HepG2 (cell line): ENCODE measurements at regions not wholly inside any gene's neighbourhood (a gene's known extent, or its start where the extent isn't known, plus 50 kb on each side); places are given as distances from the start of the nearest gene placed in this dataset.
"Not testable (repeated sequence)": the region's sequence is repeated elsewhere in the genome, so short reads cannot be mapped to it uniquely, and the experiment has no call there.

Experiments used
- ATAC-seq: fragments of 200-7000 bp; cut with Tn5 transposase; 3 replicates; pipeline ENCODE4 v1.9.1; 2020; ENCODE audit warnings: mild to moderate bottlenecking, moderate library complexity
- BruUV-seq: library from RNA; stranded (reverse); fragments of 400-500 nt; replicated peaks from 2 replicates; lab custom pipeline; 2021; lab: Mats Ljungman, UMichigan
- CTCF ChIA-PET: fragments of 300-600 bp; formaldehyde crosslinking; extraction: SDS; loops from one replicate; lab custom pipeline; 2021; ENCODE audit warnings: low total read pairs, inconsistent platforms, low intra/inter-chr PET ratio; lab: Yijun Ruan, JAX
- POLR2A ChIA-PET: fragments of 350-600 bp; sonication (Branson Sonifier 250); formaldehyde crosslinking; loops from one replicate; lab custom pipeline; 2020; ENCODE audit warnings: antibody characterized with exemption, inconsistent platforms; lab: Yijun Ruan, JAX
- DNase-seq: peaks from one replicate; pipeline ENCODE4 v3.0.0-alpha.2; 2015; ENCODE audit warnings: low spot score
- FAIRE-seq: peaks from 3 replicates; lab custom pipeline; 2011; peaks lifted over from hg19 to GRCh38; lab: Jason Lieb, UNC
- H2AFZ ChIP-seq: one replicate; pipeline ENCODE4 v1.6.1; 2011; ENCODE audit warnings: low read length, inconsistent platforms
- H3K27ac ChIP-seq: fragments of 300-600 bp; 3 replicates; pipeline ENCODE4 v1.8.0; 2011; ENCODE audit warnings: mixed run types, mild to moderate bottlenecking, mixed read lengths, low read length, inconsistent platforms; ENCODE audit not compliant: insufficient read depth; ENCODE audit errors: extremely low read length
- H3K27me3 ChIP-seq, 2 experiments: fragments of 200-600 bp in 1 of 2; 2 replicates in 1 of 2; 3 replicates in 1 of 2; pipeline versions ENCODE4 v1.6.0 to v1.8.0; 2011; ENCODE audit warnings: low read length in 2 of 2, mild to moderate bottlenecking in 2 of 2, moderate library complexity in 2 of 2, inconsistent platforms in 1 of 2; ENCODE audit not compliant: insufficient read depth in 2 of 2, control insufficient read depth in 1 of 2
- H3K36me3 ChIP-seq, 2 experiments: fragments of 200-600 bp in 1 of 2; replicated peaks in 1 of 2; 2 replicates in 1 of 2; 3 replicates in 1 of 2; pipeline versions ENCODE4 v1.5.1 to v1.8.0; 2011; ENCODE audit warnings: low read length in 2 of 2, inconsistent platforms in 1 of 2; ENCODE audit not compliant: insufficient read depth in 2 of 2, control insufficient read depth in 1 of 2
- H3K4me1 ChIP-seq: 2 replicates; pipeline ENCODE4 v1.5.1; 2012; ENCODE audit warnings: low read length, inconsistent platforms; ENCODE audit not compliant: insufficient read depth
- H3K4me2 ChIP-seq: 2 replicates; pipeline ENCODE4 v1.6.0; 2011; ENCODE audit warnings: low read depth, low read length, inconsistent platforms
- H3K4me3 ChIP-seq, 3 experiments: fragments of 200-600 bp in 1 of 3; sonication (generic), shearing (Covaris generic) in 1 of 3; replicated peaks in 1 of 3; 2 replicates each; pipeline ENCODE4 v1.5.1; 2011 to 2016; ENCODE audit warnings: low read length in 3 of 3, inconsistent platforms in 2 of 3, low read depth in 2 of 3, mild to moderate bottlenecking in 2 of 3, control low read depth in 1 of 3, mixed read lengths in 1 of 3; ENCODE audit not compliant: insufficient read depth in 1 of 3
- H3K79me2 ChIP-seq: one replicate; pipeline ENCODE4 v1.6.1; 2011; ENCODE audit warnings: low read length, inconsistent platforms; ENCODE audit not compliant: insufficient read depth
- H3K9ac ChIP-seq: 2 replicates; pipeline ENCODE4 v1.6.0; 2011; ENCODE audit warnings: mild to moderate bottlenecking, low read depth, low read length, inconsistent platforms; ENCODE audit not compliant: insufficient read depth
- H3K9me3 ChIP-seq: 2 replicates; pipeline ENCODE4 v1.5.1; 2012; ENCODE audit warnings: mild to moderate bottlenecking, low read length
- H4K20me1 ChIP-seq: 2 replicates; pipeline ENCODE4 v1.6.0; 2011; ENCODE audit warnings: inconsistent platforms, mild to moderate bottlenecking, low read length, moderate library complexity; ENCODE audit not compliant: insufficient read depth
- CHD4 ChIP-seq: fragments of 200-600 bp; sonication (generic); IDR thresholded peaks from 2 replicates; pipeline ENCODE4 v1.7.0; 2017; ENCODE audit warnings: mild to moderate bottlenecking, low read length, borderline replicate concordance
- MAFF ChIP-seq: IDR thresholded peaks from 2 replicates; pipeline ENCODE4 v1.6.1; 2011; ENCODE audit warnings: low read depth, low read length, improper control_type of control experiment
- MAFK ChIP-seq, 2 experiments: IDR thresholded peaks in 1 of 2; conservative IDR thresholded peaks in 1 of 2; 2 replicates each; pipeline ENCODE4 v1.6.1; 2011; ENCODE audit warnings: improper control_type of control experiment in 2 of 2, low read length in 2 of 2
- NCOA2 ChIP-seq: sonication (generic); formaldehyde crosslinking; IDR thresholded peaks from 2 replicates; pipeline ENCODE4 v1.8.0; 2022; ENCODE audit warnings: inconsistent platforms
- PCBP2 ChIP-seq: fragments of 200-400 bp; formaldehyde crosslinking; optimal IDR thresholded peaks from 2 replicates; pipeline ENCODE3; 2018; ENCODE audit warnings: low read length, low read depth; ENCODE audit not compliant: poor library complexity, severe bottlenecking
- SIN3A ChIP-seq: IDR thresholded peaks from 2 replicates; pipeline ENCODE4 v1.6.1; 2011; ENCODE audit warnings: low read depth, mild to moderate bottlenecking, control low read depth, low read length, borderline replicate concordance
- ZNF205 ChIP-seq: IDR thresholded peaks from 2 replicates; pipeline ENCODE4 v1.6.1; 2018; ENCODE audit warnings: missing biosample characterization, missing genetic modification reagents
- ZNF775 ChIP-seq: sonication (generic); formaldehyde crosslinking; IDR thresholded peaks from 2 replicates; pipeline ENCODE4 v1.4.0; 2020; ENCODE audit warnings: missing genetic modification reagents, mild to moderate bottlenecking, moderate library complexity, borderline replicate concordance
- WGBS: methylation state at CpG from one replicate; pipeline ENCODE4 v1.1.6; 2017; ENCODE audit warnings: low lambda C conversion rate; 5-methylcytosine and 5-hydroxymethylcytosine counted together
- in situ Hi-C: cut with HindIII; loops from 2 replicates; pipeline ENCODE4 v1.10.0; 2017; ENCODE audit warnings: low pct_unique_long_range_greater_than_20kb; ENCODE audit not compliant: extremely low pct_ligation_motif_present
- intact Hi-C: fragments of 100-400 bp; cut with micrococcal nuclease; formaldehyde crosslinking; loops from one replicate; pipeline ENCODE4 v1.10.0; 2022; ENCODE audit not compliant: unreplicated experiment

DNA sequence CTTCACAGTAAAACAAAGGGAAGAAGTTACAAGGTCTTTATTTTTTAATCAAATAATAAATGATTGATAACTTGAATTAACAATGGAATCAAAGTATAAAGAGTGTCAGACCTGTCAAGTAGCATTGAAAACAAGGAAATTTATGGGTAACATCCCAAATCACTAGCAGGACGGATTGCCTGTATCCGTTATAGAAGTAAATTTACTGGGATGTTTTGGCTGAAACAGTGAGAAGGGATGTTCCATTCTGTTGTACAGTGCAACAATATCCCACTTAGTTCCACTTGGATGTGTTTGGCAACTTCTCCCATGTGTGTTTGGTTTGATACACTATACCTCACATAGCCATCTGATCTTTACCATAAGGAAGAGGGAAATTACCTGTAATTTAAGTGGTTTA, 421.0 kb upstream of the CHD1 start:
- 3% methylated on average over 2 of the region's 2 CpGs for WGBS
- no peak for ATAC-seq
- H3K4me1 ChIP-seq = no peaks in the 10 kb centered on the region

DNA sequence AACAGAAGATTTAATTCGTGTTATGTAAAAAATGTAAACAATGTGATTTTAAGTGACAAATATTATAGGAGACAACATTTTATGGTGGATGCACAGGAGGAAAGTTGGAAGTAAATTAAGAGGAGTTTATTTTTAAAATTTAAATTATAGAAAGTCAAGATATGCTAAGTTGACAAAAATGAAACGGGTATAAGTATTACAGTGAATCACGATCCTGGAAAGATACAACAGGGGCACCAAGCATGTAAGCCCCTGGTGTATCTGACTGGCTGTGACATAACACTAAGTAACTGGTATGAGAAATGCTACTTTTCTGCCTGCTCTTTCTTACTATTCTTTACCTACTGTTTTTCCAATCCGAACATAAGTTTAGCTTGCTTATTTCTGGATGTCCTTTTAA, 419.8 kb upstream of the CHD1 start:
- Histone ChIP-seq H3K27me3 (no peaks in the 10 kb centered on the region), H3K4me1 (no peaks in the 10 kb centered on the region), H3K4me2 (no peak overlapping the region), H3K9ac (no peak overlapping the region), H2AFZ (no peak overlapping the region), H3K9me3 (0 out of 2 replicates have a peak, but pooled peaks cover 6% of the 10 kb centered on the region), H3K4me3 (no peak overlapping the region), H3K79me2 (no peaks in the 10 kb centered on the region), H3K27ac (no peak overlapping the region), H3K36me3 (no peaks in the 10 kb centered on the region), H4K20me1 (no peaks in the 10 kb centered on the region)
- 2% methylated on average over 4 of the region's 4 CpGs for WGBS
- ChIA-PET POLR2A (no interaction called here), CTCF (no interaction called here)
- BruUV-seq = no TSS peak
- in situ Hi-C loops (no loop called here), intact Hi-C loops (no loop called here)
- ATAC-seq = no peak
- no peak for DNase-seq
- no peak for FAIRE-seq
- TF ChIP-seq MAFK (conservative IDR thresholded peaks at IDR 0.05 in 1 of 2, IDR thresholded peaks at IDR 0.05 in 1 of 2; ENCODE audit: low read length in 2 of 2) (peak; percentile 54 to 75; a peak in 3 of 4 replicates), CHD4 (no peak), MAFF (peak; percentile 63)

More for the DNA sequence above, 421.0 kb upstream of the CHD1 start:
- Histone ChIP-seq H3K4me2 (no peak overlapping the region), H3K36me3 (no peaks in the 10 kb centered on the region), H3K79me2 (no peaks in the 10 kb centered on the region), H3K9ac (no peak overlapping the region), H3K9me3 (0 out of 2 replicates have a peak, but pooled peaks cover 6% of the 10 kb centered on the region), H3K4me3 (no peak overlapping the region), H3K27me3 (no peaks in the 10 kb centered on the region; a peak in 1 of 5 replicates), H2AFZ (no peak overlapping the region), H3K27ac (no peak overlapping the region), H4K20me1 (no peaks in the 10 kb centered on the region)
- POLR2A ChIA-PET = no interaction called here
- intact Hi-C loops (no loop called here), in situ Hi-C loops (no loop called here)
- no peak for DNase-seq
- CTCF ChIA-PET = no interaction called here
- BruUV-seq = no TSS peak
- FAIRE-seq = no peak
- no peak for TF ChIP-seq SIN3A
- TF ChIP-seq ZNF775 (CRISPR knock-in tag) = no peak
- no peak for TF ChIP-seq PCBP2
- no peak for TF ChIP-seq NCOA2 (CRISPR knock-in tag)
- no peak for TF ChIP-seq ZNF205

DNA sequence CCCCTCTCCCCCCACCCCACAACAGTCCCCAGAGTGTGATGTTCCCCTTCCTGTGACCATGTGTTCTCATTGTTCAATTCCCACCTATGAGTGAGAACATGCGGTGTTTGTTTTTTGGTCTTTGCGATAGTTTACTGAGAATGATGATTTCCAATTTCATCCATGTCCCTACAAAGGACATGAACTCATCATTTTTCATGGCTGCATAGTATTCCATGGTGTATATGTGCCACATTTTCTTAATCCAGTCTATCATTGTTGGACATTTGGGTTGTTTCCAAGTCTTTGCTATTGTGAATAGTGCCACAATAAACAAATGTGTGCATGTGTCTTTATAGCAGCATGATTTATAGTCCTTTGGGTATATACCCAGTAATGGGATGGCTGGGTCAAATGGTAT, 411.0 kb upstream of the CHD1 start:
- H3K4me2 ChIP-seq, H3K27ac ChIP-seq, FAIRE-seq, H3K36me3 ChIP-seq, H4K20me1 ChIP-seq, BruUV-seq, H3K4me1 ChIP-seq, intact Hi-C loops, CTCF ChIA-PET, H2AFZ ChIP-seq, in situ Hi-C loops, DNase-seq, H3K27me3 ChIP-seq, POLR2A ChIA-PET, ATAC-seq, H3K9ac ChIP-seq, H3K79me2 ChIP-seq, H3K4me3 ChIP-seq, H3K9me3 ChIP-seq: not testable (repeated sequence)
- 75% methylated on average over 2 of the region's 2 CpGs for WGBS
